OCI-LY1 (cell line): ENCODE measurements at regions not wholly inside any gene's neighbourhood (a gene's known extent, or its start where the extent isn't known, plus 50 kb on each side); places are given as distances from the start of the nearest gene placed in this dataset.

Experiments used
- H2AFZ ChIP-seq: fragments of 200-600 bp; sonication (generic), shearing (Covaris generic); 2 replicates; pipeline ENCODE4 v1.6.0; 2014; ENCODE audit warnings: antibody characterized with exemption, mild to moderate bottlenecking, low read length
- H3F3A ChIP-seq: fragments of 200-600 bp; sonication (generic), shearing (Covaris generic); 2 replicates; pipeline ENCODE4 v1.6.0; 2014; ENCODE audit warnings: mild to moderate bottlenecking, antibody characterized with exemption, low read length, moderate library complexity; ENCODE audit not compliant: insufficient read depth
- H3K27ac ChIP-seq: fragments of 200-600 bp; sonication (generic); 2 replicates; pipeline ENCODE4 v1.5.1; 2014; ENCODE audit warnings: low read length, mixed run types, mild to moderate bottlenecking, low read depth; ENCODE audit not compliant: poor library complexity, severe bottlenecking
- H3K27me3 ChIP-seq: fragments of 200-600 bp; sonication (generic); 2 replicates; pipeline ENCODE4 v1.6.0; 2014; ENCODE audit warnings: antibody characterized with exemption, mild to moderate bottlenecking, low read length, moderate library complexity; ENCODE audit not compliant: insufficient read depth
- H3K36me3 ChIP-seq: fragments of 200-600 bp; sonication (generic); 2 replicates; pipeline ENCODE4 v1.6.1; 2014; ENCODE audit warnings: mild to moderate bottlenecking, antibody characterized with exemption, low read length, moderate library complexity, mixed read lengths; ENCODE audit not compliant: insufficient read depth
- H3K4me1 ChIP-seq: fragments of 200-600 bp; sonication (generic); 2 replicates; pipeline ENCODE4 v1.5.1; 2014; ENCODE audit warnings: mild to moderate bottlenecking, low read length, moderate library complexity; ENCODE audit not compliant: insufficient read depth, severe bottlenecking
- H3K4me2 ChIP-seq: fragments of 200-600 bp; sonication (generic), shearing (Covaris generic); 2 replicates; pipeline ENCODE4 v1.6.1; 2014; ENCODE audit warnings: low read length
- H3K4me3 ChIP-seq: fragments of 200-600 bp; sonication (generic); 2 replicates; pipeline ENCODE4 v1.5.1; 2014; ENCODE audit warnings: low read length, low read depth, mild to moderate bottlenecking, mixed read lengths; ENCODE audit not compliant: poor library complexity, severe bottlenecking
- H3K79me2 ChIP-seq: fragments of 200-600 bp; shearing (Covaris generic); 2 replicates; pipeline ENCODE4 v1.6.1; 2016; ENCODE audit warnings: mixed run types, low read length, mixed read lengths; ENCODE audit not compliant: insufficient read depth
- H3K9ac ChIP-seq: fragments of 200-600 bp; sonication (generic), shearing (Covaris generic); 2 replicates; pipeline ENCODE4 v1.6.1; 2014; ENCODE audit warnings: mild to moderate bottlenecking, low read length, mixed read lengths
- H3K9me2 ChIP-seq: fragments of 200-600 bp; sonication (generic), shearing (Covaris generic); 2 replicates; pipeline ENCODE4 v1.6.1; 2014; ENCODE audit warnings: low read depth, mild to moderate bottlenecking, low read length, mixed read lengths
- H3K9me3 ChIP-seq: fragments of 200-600 bp; shearing (Covaris generic); 2 replicates; pipeline ENCODE4 v1.6.1; 2014; ENCODE audit warnings: low read length, mixed read lengths
- H4K20me1 ChIP-seq: fragments of 200-600 bp; sonication (generic), shearing (Covaris generic); 2 replicates; pipeline ENCODE4 v1.6.0; 2016; ENCODE audit warnings: mild to moderate bottlenecking, low read length; ENCODE audit not compliant: insufficient read depth
- EZH2 ChIP-seq: fragments of 200-600 bp; sonication (generic), shearing (Covaris generic); IDR thresholded peaks from 2 replicates; pipeline ENCODE4 v1.8.0; 2017; ENCODE audit warnings: borderline replicate concordance, mixed run types, mild to moderate bottlenecking, antibody characterized with exemption, low read length, moderate library complexity, mixed read lengths
- TF ChIP-seq, protein P1 (sequence below): fragments of 200-600 bp; sonication (generic), shearing (Covaris generic); IDR thresholded peaks from 2 replicates; pipeline ENCODE4 v1.5.1; 2017; ENCODE audit warnings: mild to moderate bottlenecking, antibody characterized with exemption, low read length, moderate library complexity, mixed read lengths

DNA sequence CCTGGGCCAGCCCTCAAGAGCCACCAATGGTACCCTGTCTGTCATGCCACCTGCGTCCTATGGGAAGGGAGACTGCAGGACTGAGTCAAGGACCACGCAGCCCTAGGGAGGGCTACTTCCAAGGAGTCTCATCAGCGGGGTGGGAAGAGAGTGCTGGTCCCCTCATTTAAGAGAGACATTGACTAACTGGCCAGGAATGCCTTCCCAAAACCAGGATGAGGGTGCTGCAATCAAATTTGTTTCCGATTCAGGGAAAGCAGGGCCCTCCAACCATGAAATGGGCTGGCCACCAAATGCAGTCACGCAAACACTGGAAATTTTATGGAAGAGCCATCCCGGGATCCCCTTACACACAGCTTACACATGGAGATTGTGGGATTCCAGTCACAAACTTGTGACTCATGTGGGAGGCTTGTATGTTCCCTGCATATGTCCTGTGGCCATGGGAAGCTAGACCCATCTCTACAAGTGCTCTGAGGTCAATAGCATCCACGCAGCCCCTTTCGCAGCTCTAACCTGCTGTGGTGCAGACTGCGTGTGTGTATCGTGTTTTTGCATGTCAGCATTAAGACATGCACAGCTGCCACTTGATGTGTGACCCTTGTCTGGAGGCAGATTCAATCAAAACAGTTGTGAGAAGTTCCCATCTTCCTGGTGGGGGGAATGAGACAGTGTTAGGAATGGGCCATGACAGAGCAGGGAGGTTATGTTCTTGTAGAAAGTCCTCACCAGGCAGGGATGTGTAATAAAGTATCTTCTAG, 53.0 kb upstream of the CST7 start:
- TF ChIP-seq, protein P1, sequence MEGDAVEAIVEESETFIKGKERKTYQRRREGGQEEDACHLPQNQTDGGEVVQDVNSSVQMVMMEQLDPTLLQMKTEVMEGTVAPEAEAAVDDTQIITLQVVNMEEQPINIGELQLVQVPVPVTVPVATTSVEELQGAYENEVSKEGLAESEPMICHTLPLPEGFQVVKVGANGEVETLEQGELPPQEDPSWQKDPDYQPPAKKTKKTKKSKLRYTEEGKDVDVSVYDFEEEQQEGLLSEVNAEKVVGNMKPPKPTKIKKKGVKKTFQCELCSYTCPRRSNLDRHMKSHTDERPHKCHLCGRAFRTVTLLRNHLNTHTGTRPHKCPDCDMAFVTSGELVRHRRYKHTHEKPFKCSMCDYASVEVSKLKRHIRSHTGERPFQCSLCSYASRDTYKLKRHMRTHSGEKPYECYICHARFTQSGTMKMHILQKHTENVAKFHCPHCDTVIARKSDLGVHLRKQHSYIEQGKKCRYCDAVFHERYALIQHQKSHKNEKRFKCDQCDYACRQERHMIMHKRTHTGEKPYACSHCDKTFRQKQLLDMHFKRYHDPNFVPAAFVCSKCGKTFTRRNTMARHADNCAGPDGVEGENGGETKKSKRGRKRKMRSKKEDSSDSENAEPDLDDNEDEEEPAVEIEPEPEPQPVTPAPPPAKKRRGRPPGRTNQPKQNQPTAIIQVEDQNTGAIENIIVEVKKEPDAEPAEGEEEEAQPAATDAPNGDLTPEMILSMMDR: no peak
- TF ChIP-seq EZH2: no peak
- Histone ChIP-seq H3K4me2 (no peak overlapping the region), H3K9ac (no peak overlapping the region), H4K20me1 (no peaks in the 10 kb centered on the region), H3K36me3 (no peaks in the 10 kb centered on the region), H3K27me3 (no peaks in the 10 kb centered on the region), H3K9me3 (0 out of 2 replicates have a peak, but pooled peaks cover 2% of the 10 kb centered on the region), H3K79me2 (no peaks in the 10 kb centered on the region), H3K4me1 (no peaks in the 10 kb centered on the region), H3F3A (no peaks in the 10 kb centered on the region), H2AFZ (no peak overlapping the region), H3K27ac (no peak overlapping the region), H3K9me2 (no peaks in the 10 kb centered on the region), H3K4me3 (no peak overlapping the region)

DNA sequence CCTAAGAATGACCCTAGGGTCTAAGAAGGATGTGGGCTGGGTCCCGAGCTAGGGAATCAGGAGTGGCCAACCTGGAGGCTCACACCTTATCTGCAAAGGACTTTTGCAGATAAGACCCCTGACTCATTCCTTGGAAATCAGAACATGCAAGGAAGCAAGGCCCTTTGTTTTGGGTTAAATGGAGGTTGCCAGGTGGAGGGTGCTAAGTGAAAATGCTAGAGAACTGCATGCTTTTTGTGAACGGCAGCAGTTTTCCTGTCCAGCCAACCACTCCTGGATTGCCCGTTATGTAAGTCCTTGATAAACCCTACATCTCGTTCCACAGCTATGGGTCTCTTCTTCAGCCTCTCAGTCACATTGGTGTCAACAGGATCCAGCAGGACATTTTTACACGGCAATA, 52.1 kb upstream of the CST7 start:
- H3K4me2 ChIP-seq: no peak overlapping the region
- no peaks in the 10 kb centered on the region for H3K9me2 ChIP-seq
- H3K27me3 ChIP-seq: no peaks in the 10 kb centered on the region
- H3K4me3 ChIP-seq: no peak overlapping the region
- 0 out of 2 replicates have a peak, but pooled peaks cover 2% of the 10 kb centered on the region for H3K9me3 ChIP-seq
- no peak overlapping the region for H2AFZ ChIP-seq
- H3K27ac ChIP-seq: no peak overlapping the region
- H3F3A ChIP-seq: no peaks in the 10 kb centered on the region
- no peaks in the 10 kb centered on the region for H3K4me1 ChIP-seq
- no peaks in the 10 kb centered on the region for H4K20me1 ChIP-seq
- no peaks in the 10 kb centered on the region for H3K36me3 ChIP-seq
- H3K9ac ChIP-seq: no peak overlapping the region
- H3K79me2 ChIP-seq: no peaks in the 10 kb centered on the region
- no peak for TF ChIP-seq EZH2
- TF ChIP-seq, protein P1: no peak

DNA sequence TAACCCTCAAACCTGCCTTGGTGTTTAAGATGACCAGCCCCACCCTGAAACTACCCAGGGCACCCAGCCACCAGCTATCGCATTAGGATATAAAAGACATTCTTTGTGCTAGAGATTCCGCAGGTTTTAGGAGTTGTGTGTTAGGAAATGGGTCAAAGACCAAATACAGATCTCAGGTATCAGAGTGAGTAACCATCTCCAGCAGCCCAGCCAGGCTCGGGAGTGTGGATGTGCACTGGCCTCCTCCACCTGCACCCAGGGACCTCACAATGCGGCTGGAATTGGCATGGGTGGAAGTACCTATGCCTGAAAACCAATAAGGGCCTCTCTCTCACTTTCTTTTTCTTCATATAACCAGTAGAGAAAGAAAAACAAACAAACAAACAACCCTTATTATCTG, 51.1 kb upstream of the CST7 start:
- Histone ChIP-seq H3K36me3 (no peaks in the 10 kb centered on the region), H3K4me1 (no peaks in the 10 kb centered on the region), H3K79me2 (no peaks in the 10 kb centered on the region), H3K9ac (no peak overlapping the region), H3F3A (no peaks in the 10 kb centered on the region), H2AFZ (no peak overlapping the region), H3K9me2 (no peaks in the 10 kb centered on the region), H3K27me3 (no peaks in the 10 kb centered on the region), H3K4me2 (no peak overlapping the region), H3K27ac (no peak overlapping the region), H3K9me3 (0 out of 2 replicates have a peak, but pooled peaks cover 2% of the 10 kb centered on the region), H4K20me1 (no peaks in the 10 kb centered on the region), H3K4me3 (no peak overlapping the region)
- no peak for TF ChIP-seq EZH2
- TF ChIP-seq, protein P1: no peak
